Upper lobe of left lung (tissue), 6 donors: ENCODE measurements at regions not wholly inside any gene's neighbourhood (a gene's known extent, or its start where the extent isn't known, plus 50 kb on each side); places are given as distances from the start of the nearest gene placed in this dataset.
A peak's percentile ranks its signal among the peaks of the same experiment; 100 is the strongest.

Experiments used
- ATAC-seq, 2 donors: fragments of 200-7000 bp; cut with Tn5 transposase; one replicate each; pipeline ENCODE4 v1.9.1; 2022; ENCODE audit warnings: mild to moderate bottlenecking in 2 of 2, moderate library complexity in 2 of 2; ENCODE audit not compliant: low FRiP score in 2 of 2
- DNase-seq, 2 donors: peaks; one replicate each; pipeline ENCODE4 v3.0.0-alpha.2; 2019 to 2020
- H3K27ac ChIP-seq, 4 donors: fragments of 200-600 bp; sonication (generic); one replicate each; pipeline ENCODE4 v1.5.1; 2016 to 2019
- H3K27me3 ChIP-seq, 4 donors: fragments of 200-600 bp; sonication (generic); one replicate each; pipeline ENCODE4 v1.5.1; 2017 to 2019
- H3K36me3 ChIP-seq, 4 donors: fragments of 200-600 bp; sonication (generic); one replicate each; pipeline ENCODE4 v1.5.1; 2016 to 2019
- H3K4me1 ChIP-seq, 4 donors: fragments of 200-600 bp; sonication (generic); one replicate each; pipeline ENCODE4 v1.5.1; 2018 to 2019
- H3K4me3 ChIP-seq, 4 donors: fragments of 200-600 bp; sonication (generic); one replicate each; pipeline ENCODE4 v1.5.1; 2017 to 2019; ENCODE audit warnings: mild to moderate bottlenecking in 2 of 4, moderate library complexity in 1 of 4
- H3K9me3 ChIP-seq, 4 donors: fragments of 200-600 bp; sonication (generic); one replicate each; pipeline ENCODE4 v1.5.1; 2018 to 2019
- EP300 ChIP-seq, 4 donors: sonication (generic); formaldehyde crosslinking; IDR thresholded peaks; one replicate each; pipeline ENCODE4 v1.5.1; 2017; ENCODE audit warnings: antibody characterized with exemption in 4 of 4, control low read depth in 2 of 4
- POLR2A ChIP-seq, 4 donors: fragments of 450-650 bp; IDR thresholded peaks; one replicate each; pipeline ENCODE4 v1.5.1; 2016 to 2017; ENCODE audit warnings: antibody characterized with exemption in 4 of 4, mild to moderate bottlenecking in 2 of 4
- POLR2AphosphoS5 ChIP-seq, 2 donors: sonication (generic); formaldehyde crosslinking; IDR thresholded peaks; one replicate each; pipeline ENCODE4 v1.5.1; 2017; ENCODE audit warnings: antibody characterized with exemption in 2 of 2
- WGBS, 2 donors: methylation state at CpG; one replicate each; pipeline ENCODE4 v1.1.5; 2017 to 2018; 5-methylcytosine and 5-hydroxymethylcytosine counted together
- TF ChIP-seq, protein P1 (sequence below), 6 experiments: fragments of 450-650 bp in 4 of 6; fragments of 200-600 bp in 2 of 6; sonication (generic) in 2 of 6; IDR thresholded peaks; one replicate each; pipeline ENCODE4 v1.5.1; 2016 to 2019; ENCODE audit warnings: antibody characterized with exemption in 6 of 6
- donor health status: DM: no; HTN: no; CAD: no; lungs with moderate emphysema.
- donor health status: DM: no; HTN: yes; CAD: no; lungs with severe emphysema.

GRCh38 chr7:16028636-16029035 is 342.2 kb upstream of the MEOX2 start:
- Histone ChIP-seq H3K4me3 (no peak overlapping the region), H3K36me3 (no peaks in the 10 kb centered on the region), H3K27me3 (no peaks in the 10 kb centered on the region), H3K9me3 (no peaks in the 10 kb centered on the region), H3K27ac (peak overlapping the region in 1 of 4 donors; percentile 23), H3K4me1 (peaks cover 0 to 19% (median 4%) of the 10 kb centered on the region in 4 donors)
- 66 to 72% methylated on average over 5 of the region's 5 CpGs for WGBS, 2 donors
- TF ChIP-seq, protein P1, sequence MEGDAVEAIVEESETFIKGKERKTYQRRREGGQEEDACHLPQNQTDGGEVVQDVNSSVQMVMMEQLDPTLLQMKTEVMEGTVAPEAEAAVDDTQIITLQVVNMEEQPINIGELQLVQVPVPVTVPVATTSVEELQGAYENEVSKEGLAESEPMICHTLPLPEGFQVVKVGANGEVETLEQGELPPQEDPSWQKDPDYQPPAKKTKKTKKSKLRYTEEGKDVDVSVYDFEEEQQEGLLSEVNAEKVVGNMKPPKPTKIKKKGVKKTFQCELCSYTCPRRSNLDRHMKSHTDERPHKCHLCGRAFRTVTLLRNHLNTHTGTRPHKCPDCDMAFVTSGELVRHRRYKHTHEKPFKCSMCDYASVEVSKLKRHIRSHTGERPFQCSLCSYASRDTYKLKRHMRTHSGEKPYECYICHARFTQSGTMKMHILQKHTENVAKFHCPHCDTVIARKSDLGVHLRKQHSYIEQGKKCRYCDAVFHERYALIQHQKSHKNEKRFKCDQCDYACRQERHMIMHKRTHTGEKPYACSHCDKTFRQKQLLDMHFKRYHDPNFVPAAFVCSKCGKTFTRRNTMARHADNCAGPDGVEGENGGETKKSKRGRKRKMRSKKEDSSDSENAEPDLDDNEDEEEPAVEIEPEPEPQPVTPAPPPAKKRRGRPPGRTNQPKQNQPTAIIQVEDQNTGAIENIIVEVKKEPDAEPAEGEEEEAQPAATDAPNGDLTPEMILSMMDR (IDR thresholded peaks at IDR 0.05) = no peak
- TF ChIP-seq EP300 (IDR thresholded peaks at IDR 0.05) (no peak), POLR2AphosphoS5 (IDR thresholded peaks at IDR 0.05) (no peak), POLR2A (IDR thresholded peaks at IDR 0.05) (no peak)
- DNase-seq (no peak), ATAC-seq (no peak)

GRCh38 chr7:16028103-16028502 is 341.6 kb upstream of the MEOX2 start:
- Histone ChIP-seq H3K4me1 (peaks cover 0 to 19% (median 4%) of the 10 kb centered on the region in 4 donors), H3K27me3 (no peaks in the 10 kb centered on the region), H3K4me3 (no peak overlapping the region), H3K9me3 (no peaks in the 10 kb centered on the region), H3K27ac (peak overlapping the region in 2 of 4 donors; percentile 8 to 38), H3K36me3 (no peaks in the 10 kb centered on the region)
- 53 to 73% methylated on average over 2 of the region's 2 CpGs for WGBS, 2 donors
- TF ChIP-seq POLR2A (IDR thresholded peaks at IDR 0.05) (no peak), EP300 (IDR thresholded peaks at IDR 0.05) (no peak), POLR2AphosphoS5 (IDR thresholded peaks at IDR 0.05) (no peak)
- TF ChIP-seq, protein P1 (IDR thresholded peaks at IDR 0.05) = no peak
- ATAC-seq (peak in 1 of 2 donors; percentile 59), DNase-seq (no peak)

DNA sequence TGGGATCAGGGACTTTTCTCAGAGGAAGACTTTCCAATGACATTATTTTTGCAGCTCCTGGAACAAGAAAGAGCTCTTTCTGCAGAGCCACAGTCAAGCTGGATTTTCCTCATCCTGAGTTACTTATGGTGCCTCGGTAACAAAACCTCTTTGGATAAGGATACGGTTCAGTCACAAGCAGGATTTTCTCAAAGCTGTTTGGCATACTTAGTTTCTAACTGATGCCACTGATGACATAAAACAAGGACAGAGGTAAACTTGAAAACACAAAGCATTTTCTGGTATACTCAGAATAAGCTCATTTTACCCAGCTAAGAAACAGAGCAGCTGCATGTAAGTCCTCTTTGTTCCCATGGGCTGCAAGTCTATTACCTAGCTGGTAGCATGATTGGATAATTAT is 340.9 kb upstream of the MEOX2 start:
- Histone ChIP-seq H3K4me1 (peaks cover 0 to 19% (median 4%) of the 10 kb centered on the region in 4 donors), H3K9me3 (no peaks in the 10 kb centered on the region), H3K27me3 (no peaks in the 10 kb centered on the region), H3K36me3 (no peaks in the 10 kb centered on the region), H3K4me3 (no peak overlapping the region), H3K27ac (peak overlapping the region in 2 of 4 donors; percentile 8 to 10)
- TF ChIP-seq POLR2AphosphoS5 (IDR thresholded peaks at IDR 0.05) (no peak), EP300 (IDR thresholded peaks at IDR 0.05) (no peak), POLR2A (IDR thresholded peaks at IDR 0.05) (no peak)
- TF ChIP-seq, protein P1 (IDR thresholded peaks at IDR 0.05) = no peak
- ATAC-seq (no peak), DNase-seq (no peak)
- 77 to 88% methylated on average over 2 of the region's 2 CpGs for WGBS, 2 donors

GRCh38 chr7:16026253-16027020 is 340.0 kb upstream of the MEOX2 start:
- Histone ChIP-seq H3K4me1 (peaks cover 0 to 19% (median 4%) of the 10 kb centered on the region in 4 donors), H3K27ac (peak overlapping the region in 2 of 4 donors; percentile 21 to 58), H3K27me3 (no peaks in the 10 kb centered on the region), H3K4me3 (no peak overlapping the region), H3K36me3 (no peaks in the 10 kb centered on the region), H3K9me3 (no peaks in the 10 kb centered on the region)
- DNase-seq = no peak
- WGBS, 2 donors = 76 to 78% methylated on average over 10 of the region's 10 CpGs
- ATAC-seq = no peak
- TF ChIP-seq, protein P1 (IDR thresholded peaks at IDR 0.05) = no peak
- TF ChIP-seq EP300 (IDR thresholded peaks at IDR 0.05) (no peak), POLR2A (IDR thresholded peaks at IDR 0.05) (no peak), POLR2AphosphoS5 (IDR thresholded peaks at IDR 0.05) (no peak)

DNA sequence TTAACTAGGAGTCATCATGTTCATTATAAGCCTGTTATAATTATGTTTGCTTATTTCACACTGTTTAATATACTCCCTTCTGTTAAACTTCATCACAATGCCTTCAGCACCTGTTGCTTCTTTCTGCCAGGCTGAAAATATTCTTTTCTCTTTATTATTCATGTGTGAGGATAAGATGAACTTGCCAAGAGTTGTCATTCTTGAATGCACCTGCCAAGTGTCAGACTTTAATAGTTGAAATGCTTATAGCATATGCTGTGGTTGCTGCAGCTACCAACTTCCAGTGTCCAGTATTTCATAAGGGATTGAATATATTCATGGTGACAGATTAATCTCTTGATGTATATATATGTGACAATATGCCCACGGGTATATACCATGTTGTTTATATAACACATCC is 339.2 kb upstream of the MEOX2 start:
- no peak for ATAC-seq
- H3K4me3 ChIP-seq = no peak overlapping the region
- no peak overlapping the region for H3K27ac ChIP-seq
- H3K4me1 ChIP-seq = peaks cover 0 to 19% (median 4%) of the 10 kb centered on the region in 4 donors
- TF ChIP-seq, protein P1 (IDR thresholded peaks at IDR 0.05) = no peak
- no peak for TF ChIP-seq POLR2AphosphoS5 (IDR thresholded peaks at IDR 0.05)
- TF ChIP-seq POLR2A (IDR thresholded peaks at IDR 0.05) = no peak
- TF ChIP-seq EP300 (IDR thresholded peaks at IDR 0.05) = no peak
- no peaks in the 10 kb centered on the region for H3K9me3 ChIP-seq
- 30 to 38% methylated on average over 1 of the region's 1 CpG for WGBS, 2 donors
- DNase-seq = no peak
- H3K36me3 ChIP-seq = no peaks in the 10 kb centered on the region
- H3K27me3 ChIP-seq = no peaks in the 10 kb centered on the region
